Gastrocnemius medialis (tissue), 4 donors: ENCODE measurements at regions not wholly inside any gene's neighbourhood (a gene's known extent, or its start where the extent isn't known, plus 50 kb on each side); places are given as distances from the start of the nearest gene placed in this dataset.

ENCODE experiments used
- ATAC-seq, 2 donors: fragments of 150-250 bp; one replicate each; pipeline ENCODE4 v1.9.1; 2016
- DNase-seq, 2 donors: peaks; one replicate each; pipeline ENCODE4 v3.0.0-alpha.2; 2019
- H3K27ac ChIP-seq, 4 donors: fragments of 200-600 bp; sonication (generic); 1 replicate in 1 of 4; 2 replicates in 3 of 4; pipeline ENCODE4 v1.5.1; 2016 to 2018; ENCODE audit warnings: mild to moderate bottlenecking in 2 of 4, moderate library complexity in 1 of 4
- H3K27me3 ChIP-seq, 3 donors: fragments of 200-600 bp; sonication (generic) in 2 of 3; 1 replicate in 1 of 3; 2 replicates in 2 of 3; pipeline versions ENCODE4 v1.5.1 to v1.6.0; 2016 to 2019; ENCODE audit warnings: mild to moderate bottlenecking in 1 of 3, moderate library complexity in 1 of 3
- H3K36me3 ChIP-seq, 2 donors: fragments of 200-600 bp; sonication (generic) in 1 of 2; one replicate each; pipeline ENCODE4 v1.5.1; 2017 to 2018
- H3K4me1 ChIP-seq, 2 donors: fragments of 200-600 bp; sonication (generic) in 1 of 2; one replicate each; pipeline ENCODE4 v1.5.1; 2016 to 2017; ENCODE audit warnings: mild to moderate bottlenecking in 2 of 2
- H3K4me3 ChIP-seq, 4 donors: fragments of 200-600 bp; sonication (generic) in 3 of 4; 1 replicate in 1 of 4; 2 replicates in 3 of 4; pipeline ENCODE4 v1.5.1; 2016 to 2019; ENCODE audit warnings: mild to moderate bottlenecking in 2 of 4
- H3K9me3 ChIP-seq, 3 donors: fragments of 200-600 bp; sonication (generic) in 2 of 3; 1 replicate in 1 of 3; 2 replicates in 2 of 3; pipeline ENCODE4 v1.5.1; 2016 to 2019
- POLR2A ChIP-seq, 2 donors: fragments of 450-650 bp; IDR thresholded peaks; one replicate each; pipeline ENCODE4 v1.6.1; 2017; ENCODE audit warnings: antibody characterized with exemption in 2 of 2, mild to moderate bottlenecking in 2 of 2, moderate library complexity in 2 of 2
- in situ Hi-C, 4 donors: fragments of 200-750 bp; cut with MboI; loops; one replicate each; pipeline versions ENCODE4 v1.15.0 to v1.8.0; 2017; ENCODE audit warnings: low sequenced_read_pairs in 4 of 4
- intact Hi-C: fragments of 100-400 bp; cut with DNase I; formaldehyde crosslinking; loops from one replicate; pipeline ENCODE4 v1.15.1; 2023; ENCODE audit warnings: low total_unique reads
- TF ChIP-seq, protein P1 (sequence below), 5 experiments: fragments of 450-650 bp in 3 of 5; fragments of 200-600 bp in 2 of 5; sonication (generic) in 2 of 5; IDR thresholded peaks in 4 of 5; conservative IDR thresholded peaks in 1 of 5; 1 replicate in 4 of 5; 2 replicates in 1 of 5; pipeline ENCODE4 v1.5.1; 2016 to 2019; ENCODE audit warnings: antibody characterized with exemption in 5 of 5, mild to moderate bottlenecking in 3 of 5, moderate library complexity in 3 of 5

DNA sequence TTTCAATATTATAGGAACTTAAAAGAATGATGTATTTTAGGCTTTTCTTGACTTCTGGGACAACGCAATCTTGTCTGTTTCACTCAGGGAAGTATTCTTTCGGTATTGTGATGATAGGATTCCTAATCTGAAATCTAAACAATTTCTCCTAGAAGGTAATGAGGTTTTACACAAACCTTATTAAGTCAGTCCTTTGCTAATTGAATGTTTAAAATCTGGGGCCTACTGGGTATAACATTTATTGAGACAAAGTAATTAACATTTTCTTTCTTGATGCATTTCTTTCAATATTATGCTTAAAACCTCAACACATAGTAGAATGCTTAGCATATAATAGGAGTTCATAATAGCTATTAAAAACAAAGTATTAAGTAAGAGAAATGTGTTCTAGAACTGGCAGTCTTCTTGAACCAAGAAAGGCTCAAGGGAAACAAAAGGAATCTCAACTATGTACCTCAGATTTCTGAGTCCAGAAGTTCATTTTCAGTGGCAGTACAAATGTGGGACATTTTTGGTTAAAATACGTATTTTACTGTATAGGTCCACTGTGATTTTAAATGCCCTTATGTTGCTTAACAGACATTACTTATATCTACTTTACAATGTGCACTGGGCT is 121.4 kb upstream of the BMP2 start:
- no peaks in the 10 kb centered on the region for H3K27me3 ChIP-seq
- H3K27ac ChIP-seq: no peak overlapping the region
- H3K4me1 ChIP-seq: no peaks in the 10 kb centered on the region
- DNase-seq (no peak), ATAC-seq (peak in 1 of 2 donors; percentile 60)
- H3K36me3 ChIP-seq: no peaks in the 10 kb centered on the region
- in situ Hi-C loops: no loop called here
- H3K9me3 ChIP-seq: no peaks in the 10 kb centered on the region
- TF ChIP-seq, protein P1, sequence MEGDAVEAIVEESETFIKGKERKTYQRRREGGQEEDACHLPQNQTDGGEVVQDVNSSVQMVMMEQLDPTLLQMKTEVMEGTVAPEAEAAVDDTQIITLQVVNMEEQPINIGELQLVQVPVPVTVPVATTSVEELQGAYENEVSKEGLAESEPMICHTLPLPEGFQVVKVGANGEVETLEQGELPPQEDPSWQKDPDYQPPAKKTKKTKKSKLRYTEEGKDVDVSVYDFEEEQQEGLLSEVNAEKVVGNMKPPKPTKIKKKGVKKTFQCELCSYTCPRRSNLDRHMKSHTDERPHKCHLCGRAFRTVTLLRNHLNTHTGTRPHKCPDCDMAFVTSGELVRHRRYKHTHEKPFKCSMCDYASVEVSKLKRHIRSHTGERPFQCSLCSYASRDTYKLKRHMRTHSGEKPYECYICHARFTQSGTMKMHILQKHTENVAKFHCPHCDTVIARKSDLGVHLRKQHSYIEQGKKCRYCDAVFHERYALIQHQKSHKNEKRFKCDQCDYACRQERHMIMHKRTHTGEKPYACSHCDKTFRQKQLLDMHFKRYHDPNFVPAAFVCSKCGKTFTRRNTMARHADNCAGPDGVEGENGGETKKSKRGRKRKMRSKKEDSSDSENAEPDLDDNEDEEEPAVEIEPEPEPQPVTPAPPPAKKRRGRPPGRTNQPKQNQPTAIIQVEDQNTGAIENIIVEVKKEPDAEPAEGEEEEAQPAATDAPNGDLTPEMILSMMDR (IDR thresholded peaks at IDR 0.05 in 4 of 5, conservative IDR thresholded peaks at IDR 0.05 in 1 of 5): no peak
- no peak for TF ChIP-seq POLR2A (IDR thresholded peaks at IDR 0.05)
- H3K4me3 ChIP-seq: no peak overlapping the region
- intact Hi-C loops: no loop called here

DNA sequence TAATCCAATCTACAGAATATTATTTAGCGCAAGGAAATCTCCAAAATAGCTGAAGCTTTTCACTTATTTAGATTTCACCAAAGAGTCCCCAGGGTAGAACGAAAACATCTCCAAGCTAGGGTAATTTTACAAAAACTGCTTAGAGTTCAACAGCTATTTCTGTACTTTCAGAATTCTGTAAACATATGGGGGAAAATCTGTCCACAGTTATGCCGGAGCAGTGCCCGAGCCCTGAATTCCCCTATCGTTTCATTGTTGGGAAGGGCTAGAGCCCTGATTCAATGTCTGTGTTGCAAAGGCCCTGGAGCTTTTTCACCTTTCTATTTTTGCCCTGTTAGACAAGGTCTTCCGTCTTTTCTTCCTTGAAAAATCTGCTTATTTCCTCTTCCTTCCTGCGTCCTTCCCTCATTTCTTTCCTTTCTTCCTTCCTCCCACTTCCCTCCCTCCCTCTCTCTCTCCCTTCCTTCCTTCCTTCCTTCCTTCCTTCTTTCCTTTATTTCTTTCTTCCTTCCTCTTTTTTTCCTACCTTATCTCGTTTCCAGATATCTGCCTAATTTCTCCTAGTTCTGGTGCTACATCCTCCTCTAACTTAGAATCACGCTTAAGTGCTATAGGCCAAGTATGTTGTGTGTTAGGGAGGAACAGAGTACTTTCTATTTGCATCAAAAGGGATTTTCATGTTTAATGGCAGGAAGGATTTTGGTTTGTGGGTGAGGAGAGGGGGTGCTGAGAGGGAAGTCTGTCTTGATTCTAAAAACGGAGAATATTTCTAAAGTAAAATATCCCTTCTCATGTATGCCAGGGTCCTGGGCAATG is 122.5 kb upstream of the BMP2 start:
- Histone ChIP-seq H3K4me3 (no peak overlapping the region), H3K36me3 (no peaks in the 10 kb centered on the region), H3K9me3 (no peaks in the 10 kb centered on the region), H3K27me3 (no peaks in the 10 kb centered on the region), H3K27ac (no peak overlapping the region), H3K4me1 (no peaks in the 10 kb centered on the region)
- DNase-seq: no peak
- TF ChIP-seq, protein P1 (IDR thresholded peaks at IDR 0.05 in 4 of 5, conservative IDR thresholded peaks at IDR 0.05 in 1 of 5): no peak
- TF ChIP-seq POLR2A (IDR thresholded peaks at IDR 0.05): no peak
- ATAC-seq: no peak
- in situ Hi-C loops (no loop called here), intact Hi-C loops (loop anchor here (5.0 kb wide), 1 partner anchor 53 kb away; no protein-coding TSS in a partner anchor)

DNA sequence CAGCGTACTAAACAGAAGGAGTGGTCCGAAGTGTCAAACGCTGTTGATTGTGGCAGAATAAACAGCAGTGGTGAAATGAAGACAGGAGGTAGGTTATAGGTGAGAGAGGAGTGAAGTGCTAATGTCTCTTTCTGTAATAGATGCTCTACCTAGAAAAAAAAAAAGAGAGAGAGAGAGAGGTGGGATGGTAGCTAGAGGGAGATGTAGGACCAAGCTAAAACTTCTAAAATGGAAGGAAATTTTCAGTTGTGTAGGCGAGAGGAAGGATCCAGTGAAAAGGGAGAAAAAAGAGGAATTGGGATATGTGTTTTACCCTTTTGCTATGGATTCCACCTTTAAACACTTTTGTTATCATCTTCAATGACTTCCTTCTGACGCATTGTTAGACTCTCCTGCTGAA is 126.5 kb upstream of the BMP2 start:
- Histone ChIP-seq H3K4me3 (no peak overlapping the region), H3K27ac (no peak overlapping the region), H3K36me3 (no peaks in the 10 kb centered on the region), H3K9me3 (no peaks in the 10 kb centered on the region), H3K27me3 (no peaks in the 10 kb centered on the region), H3K4me1 (no peaks in the 10 kb centered on the region)
- DNase-seq: no peak
- no peak for ATAC-seq
- intact Hi-C loops: loop anchor here (5.0 kb wide), 1 partner anchor 49 kb away; no protein-coding TSS in a partner anchor
- TF ChIP-seq POLR2A (IDR thresholded peaks at IDR 0.05): no peak
- TF ChIP-seq, protein P1 (IDR thresholded peaks at IDR 0.05 in 4 of 5, conservative IDR thresholded peaks at IDR 0.05 in 1 of 5): no peak
- in situ Hi-C loops: no loop called here

DNA sequence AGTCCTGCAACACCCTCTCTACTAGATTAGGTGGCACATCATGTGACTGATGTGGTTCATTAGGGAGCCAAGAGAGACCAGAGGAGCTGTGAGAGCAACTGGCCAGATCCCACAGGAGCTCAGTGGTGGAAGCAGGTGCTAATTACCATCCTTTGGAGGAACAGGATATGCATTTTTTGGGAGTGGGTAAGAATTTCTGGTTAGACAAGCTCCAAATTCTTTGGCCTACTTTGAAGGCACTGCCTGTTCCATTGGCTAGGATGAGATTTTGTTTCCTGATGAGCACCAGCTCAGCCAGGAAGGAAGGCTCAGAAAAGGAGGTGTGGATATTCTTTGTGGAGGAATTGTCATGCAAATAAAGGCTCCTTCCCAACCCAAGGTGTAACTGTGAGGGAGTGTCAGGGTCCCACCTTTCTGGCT is 130.3 kb upstream of the BMP2 start:
- ATAC-seq (no peak), DNase-seq (no peak)
- Histone ChIP-seq H3K4me1 (no peaks in the 10 kb centered on the region), H3K27me3 (no peaks in the 10 kb centered on the region), H3K27ac (peak overlapping the region in 2 of 4 donors; percentile 7 to 26), H3K36me3 (no peaks in the 10 kb centered on the region), H3K4me3 (no peak overlapping the region), H3K9me3 (no peaks in the 10 kb centered on the region)
- no peak for TF ChIP-seq POLR2A (IDR thresholded peaks at IDR 0.05)
- TF ChIP-seq, protein P1 (IDR thresholded peaks at IDR 0.05 in 4 of 5, conservative IDR thresholded peaks at IDR 0.05 in 1 of 5): no peak
- in situ Hi-C loops: no loop called here
- intact Hi-C loops: loop anchor here (10.0 kb wide), 1 partner anchor 128 kb away; the partner anchor contains the start of gene BMP2
